DND-41 (cell line): ENCODE measurements at regions not wholly inside any gene's neighbourhood (a gene's known extent, or its start where the extent isn't known, plus 50 kb on each side); places are given as distances from the start of the nearest gene placed in this dataset.

ENCODE experiments used
- CTCF ChIP-seq: IDR thresholded peaks from 2 replicates; pipeline ENCODE4 v1.5.1; 2012; ENCODE audit warnings: borderline replicate concordance, low read length, moderate library complexity, mild to moderate bottlenecking; ENCODE audit not compliant: poor library complexity, severe bottlenecking; ENCODE audit errors: extremely low read depth
- EZH2 ChIP-seq: IDR thresholded peaks from 3 replicates; pipeline ENCODE4 v1.6.1; 2012; ENCODE audit warnings: borderline replicate concordance, low read depth, mild to moderate bottlenecking, moderate library complexity, low read length, inconsistent platforms; ENCODE audit not compliant: severe bottlenecking

GRCh38 chr5:166910995-166911394 is 1380.5 kb upstream of the WWC1 start:
- TF ChIP-seq EZH2 (no peak), CTCF (no peak)
